Nucleus accumbens (tissue), 56 donors: ENCODE measurements at regions not wholly inside any gene's neighbourhood (a gene's known extent, or its start where the extent isn't known, plus 50 kb on each side); places are given as distances from the start of the nearest gene placed in this dataset.

Source experiments
- DNase-seq, 56 donors: peaks; one replicate each; lab custom pipeline; 2025; lab: John Stamatoyannopoulos, UW

DNA sequence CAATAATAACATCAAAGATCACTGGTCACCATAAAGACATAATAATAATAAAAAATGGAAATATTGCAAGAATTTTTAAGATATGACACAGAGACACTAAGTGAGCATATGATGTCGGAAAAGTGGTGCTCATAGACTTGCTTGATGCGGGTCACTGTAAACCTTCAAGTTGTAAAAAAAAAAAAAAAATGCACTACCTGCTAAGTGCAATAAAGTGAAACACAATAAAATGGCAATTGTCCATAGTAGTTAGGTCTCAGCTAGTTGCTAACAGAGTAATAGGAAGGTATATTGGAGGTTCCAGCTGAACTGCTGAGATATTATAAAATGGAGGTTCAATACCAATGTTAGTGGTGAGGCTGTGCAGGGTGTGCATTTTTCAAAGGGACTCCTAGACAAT, 146.6 kb upstream of the MRPS22 start:
- no peak for DNase-seq

DNA sequence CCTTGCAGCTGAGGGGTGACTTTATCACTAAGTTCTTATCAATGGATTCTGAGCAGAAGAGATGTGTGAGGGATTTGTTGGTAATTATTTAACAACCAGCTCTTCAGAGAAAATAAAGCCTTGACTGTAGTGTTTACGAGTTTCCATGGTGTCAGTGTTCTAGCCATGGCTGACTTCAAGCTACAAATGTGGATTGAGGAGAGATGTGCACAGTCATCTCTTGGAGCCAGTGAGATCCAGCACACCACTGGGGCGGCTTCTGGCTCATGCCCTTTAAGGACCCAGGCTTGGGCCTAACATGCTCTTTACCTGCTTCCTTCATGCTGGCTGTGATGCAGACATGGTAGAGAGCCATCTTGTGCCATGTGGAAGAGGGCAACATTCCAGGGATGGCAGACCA, 145.6 kb upstream of the MRPS22 start:
- DNase-seq: no peak

DNA sequence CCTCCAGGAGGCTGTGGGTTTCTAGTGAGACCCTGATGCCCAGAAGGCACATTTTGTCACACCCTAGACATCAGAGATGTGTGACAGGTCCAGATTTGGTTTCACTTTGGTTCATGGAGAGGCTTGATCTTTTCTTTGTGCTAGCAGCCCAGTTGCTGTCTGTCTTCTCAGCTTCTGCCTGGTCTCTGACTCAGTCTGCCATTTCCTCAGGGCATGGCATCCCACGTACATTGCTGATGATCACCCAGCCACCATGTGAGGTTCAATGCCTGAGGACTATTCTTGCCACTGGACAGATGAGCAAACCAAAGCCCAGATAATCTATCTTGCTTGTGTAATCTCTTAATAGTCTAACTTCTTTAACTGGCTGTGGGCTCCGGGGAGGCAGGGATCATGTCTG, 144.9 kb upstream of the MRPS22 start:
- DNase-seq: no peak

DNA sequence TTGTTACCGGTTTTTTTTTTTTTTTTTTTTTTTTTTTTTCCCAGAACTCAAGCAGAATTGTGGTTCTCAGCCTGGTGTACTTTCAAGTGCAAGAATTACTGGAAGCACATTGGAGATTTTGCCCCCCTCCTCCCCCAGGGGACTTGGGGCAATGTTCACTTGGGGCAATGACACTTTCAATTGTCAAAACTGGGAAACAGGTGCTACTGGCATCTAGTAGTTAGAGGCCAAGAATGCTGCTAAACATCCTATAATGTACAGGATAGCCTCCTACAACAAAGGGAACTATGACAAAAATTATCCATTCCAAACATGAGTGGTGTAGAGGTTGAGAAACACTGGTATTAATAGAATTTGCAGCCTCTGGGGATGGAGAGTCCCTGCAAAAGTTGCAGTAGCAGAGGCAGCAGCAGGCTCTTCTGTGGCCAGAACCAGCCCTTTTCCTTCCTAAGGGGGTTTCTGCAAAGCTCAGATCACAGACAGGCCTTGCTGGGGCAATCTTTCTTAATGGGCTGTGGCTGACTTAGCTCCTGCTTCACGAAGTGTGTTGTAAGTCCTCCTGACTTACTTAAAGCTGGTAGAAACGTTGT, 144.3 kb upstream of the MRPS22 start:
- DNase-seq: no peak

DNA sequence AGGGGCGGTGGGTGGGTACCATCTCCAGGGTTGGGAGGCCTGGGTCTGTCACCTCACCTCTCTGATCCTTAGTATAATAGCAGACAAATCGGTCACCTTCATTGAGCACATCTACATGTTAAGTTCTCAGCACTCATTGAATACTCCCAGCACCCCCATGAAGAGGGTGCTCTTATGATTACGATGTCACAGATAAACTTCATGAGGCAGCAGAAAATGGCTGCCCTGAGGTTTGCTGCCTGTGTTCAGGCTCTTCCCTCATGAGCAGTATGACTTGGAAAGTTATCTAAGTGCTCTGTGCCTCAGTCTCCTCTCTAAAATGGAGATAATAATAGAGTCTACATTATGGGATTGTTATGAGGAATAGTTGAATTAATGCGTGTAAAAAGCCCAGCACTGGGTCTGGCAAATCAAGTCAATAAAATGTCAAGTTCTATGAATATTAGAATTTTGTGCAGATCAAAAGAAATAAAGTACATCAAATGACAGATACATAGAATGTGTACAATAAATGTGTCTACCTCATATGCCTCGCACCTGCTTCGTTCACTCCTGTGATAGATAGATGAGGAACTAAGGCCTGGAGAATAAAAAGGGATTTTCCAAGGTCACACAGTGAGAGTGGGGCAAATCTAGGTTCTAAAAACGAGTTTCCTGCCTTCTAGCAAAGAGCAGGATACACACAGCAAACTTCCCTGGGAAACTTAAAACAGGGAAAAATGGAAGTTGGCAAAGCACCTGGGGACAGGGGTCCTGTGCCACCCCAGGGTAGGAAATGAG, 142.2 kb upstream of the MRPS22 start:
- no peak for DNase-seq

DNA sequence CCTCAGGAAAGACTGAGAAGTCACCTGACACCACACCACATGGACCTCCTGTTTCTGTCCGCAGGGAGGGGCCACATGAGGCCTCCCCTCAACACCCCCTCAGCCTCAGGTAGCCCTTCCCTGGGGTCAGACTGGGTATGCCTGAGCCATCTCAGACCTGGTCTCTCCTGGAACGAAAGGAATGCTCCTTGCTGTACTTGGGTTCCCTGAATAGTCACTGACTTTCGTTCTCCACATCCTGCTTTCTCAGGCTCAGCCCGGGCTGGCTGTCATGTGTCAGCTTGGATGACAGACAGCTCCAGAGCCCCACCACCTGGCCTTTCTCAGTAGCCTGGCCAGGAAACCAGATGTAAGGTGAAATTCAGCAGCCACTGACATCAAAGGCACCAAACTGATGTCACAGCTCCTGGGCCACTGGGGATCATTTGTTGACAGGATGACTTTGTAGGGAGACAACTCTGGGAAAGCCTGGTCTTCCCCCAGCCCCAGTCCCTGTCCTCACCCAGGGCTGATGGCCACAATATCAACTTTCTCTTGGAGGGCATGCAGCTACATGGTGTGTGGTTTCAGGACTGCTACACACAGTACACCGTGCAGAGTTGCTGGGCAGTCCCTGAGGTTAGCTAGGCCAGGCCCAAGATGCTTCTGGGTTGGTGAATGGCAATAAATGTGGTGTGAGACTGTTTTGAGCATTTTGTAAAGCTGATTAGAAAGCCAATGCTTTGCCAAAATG, 141.4 kb upstream of the MRPS22 start:
- DNase-seq: peak in 29 of 56 donors; percentile 4 to 46 (median 18)

DNA sequence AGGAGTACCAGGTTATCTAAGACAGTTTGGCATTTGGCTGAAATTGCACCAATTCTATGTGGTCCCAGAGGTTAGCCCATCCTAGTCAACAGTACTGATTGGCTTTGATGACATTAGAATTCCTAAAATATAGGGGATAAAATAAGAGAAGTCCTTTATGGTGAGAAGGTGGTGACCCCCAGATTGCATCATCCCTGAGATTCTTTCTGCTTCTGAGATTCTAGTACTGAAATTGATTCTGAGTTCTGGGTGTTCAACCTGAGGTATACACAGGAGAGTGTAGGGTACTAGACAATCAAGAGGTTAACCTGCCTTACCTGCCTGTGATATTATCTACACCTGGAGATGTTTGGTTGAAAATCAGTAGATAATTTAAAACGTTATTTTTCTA, 140.9 kb upstream of the MRPS22 start:
- no peak for DNase-seq

DNA sequence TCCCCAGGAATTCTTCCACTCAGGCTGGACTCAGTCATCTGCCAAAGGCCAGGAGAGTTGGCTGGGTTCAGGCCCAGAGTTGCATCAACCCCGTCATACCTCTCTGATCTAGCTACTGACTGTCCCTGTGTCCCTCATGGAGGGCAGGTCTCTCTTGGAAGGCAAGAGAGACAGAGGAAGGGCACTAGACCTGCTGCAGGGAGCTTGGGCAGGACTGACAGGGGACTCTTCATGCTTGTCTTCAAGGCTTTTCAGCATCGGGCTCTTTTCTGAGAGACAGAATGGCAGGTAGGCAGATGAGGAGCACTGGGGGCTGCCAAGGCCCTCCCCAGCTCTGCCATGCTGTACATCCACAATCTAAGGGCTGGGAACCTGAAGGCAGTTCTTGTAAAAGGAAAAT, 140.1 kb upstream of the MRPS22 start:
- no peak for DNase-seq

DNA sequence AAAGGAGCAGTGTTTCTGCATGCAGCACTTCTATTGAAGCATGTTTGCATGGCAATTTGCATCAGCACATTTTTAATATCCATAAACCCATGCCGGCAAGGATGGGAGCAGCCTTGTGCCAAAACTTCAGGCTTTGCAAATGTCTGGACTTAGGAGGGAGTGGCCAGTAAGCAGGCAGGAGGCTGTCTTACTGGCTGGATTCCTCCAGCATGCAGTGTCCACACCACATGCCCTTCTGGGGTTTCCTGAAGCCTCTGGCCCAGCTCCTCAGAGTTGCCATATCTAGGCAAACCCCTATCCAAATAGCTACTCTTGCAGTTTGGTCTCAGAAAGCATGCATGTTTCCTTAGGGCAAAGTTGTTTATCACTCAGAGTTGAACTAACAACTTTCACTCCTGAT, 139.1 kb upstream of the MRPS22 start:
- DNase-seq: no peak

DNA sequence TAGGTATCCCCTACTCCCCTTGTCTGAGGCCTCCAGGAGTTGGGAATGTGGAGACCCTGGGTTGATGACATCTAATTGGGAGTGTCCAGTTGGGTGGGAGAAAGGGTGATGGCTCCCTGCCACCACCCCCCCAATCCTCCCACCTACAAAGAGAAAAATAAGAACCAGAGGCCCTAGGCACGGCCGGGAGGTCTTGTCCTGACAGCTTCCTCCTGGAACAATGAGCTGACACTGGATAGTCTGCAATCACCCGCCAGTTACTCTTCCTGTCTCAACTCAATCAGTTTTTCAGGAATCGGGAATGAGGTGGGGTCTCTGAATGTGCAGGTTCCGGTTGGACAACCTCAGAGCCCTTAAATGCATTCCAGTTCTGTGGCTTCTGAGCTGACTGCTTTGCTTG, 129.9 kb upstream of the MRPS22 start:
- DNase-seq: no peak

DNA sequence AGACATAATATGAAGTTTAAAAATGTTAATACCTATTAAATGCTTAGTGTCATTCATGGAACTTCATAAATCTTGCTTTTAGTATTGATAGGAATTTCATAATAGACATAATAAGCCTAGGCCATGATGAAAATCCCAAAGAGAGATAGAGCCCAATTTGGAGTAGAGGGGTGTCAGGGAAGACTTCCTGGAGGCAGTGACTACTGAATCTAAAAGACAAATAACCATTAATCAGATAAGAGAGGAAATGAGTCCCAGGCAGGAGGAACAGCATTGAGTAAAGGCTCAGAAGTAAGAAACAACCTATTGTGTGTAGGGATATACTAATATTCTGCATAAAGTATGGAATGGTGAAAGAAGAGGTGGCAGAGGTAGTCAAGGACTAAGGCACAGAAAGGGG, 126.9 kb upstream of the MRPS22 start:
- DNase-seq: no peak

DNA sequence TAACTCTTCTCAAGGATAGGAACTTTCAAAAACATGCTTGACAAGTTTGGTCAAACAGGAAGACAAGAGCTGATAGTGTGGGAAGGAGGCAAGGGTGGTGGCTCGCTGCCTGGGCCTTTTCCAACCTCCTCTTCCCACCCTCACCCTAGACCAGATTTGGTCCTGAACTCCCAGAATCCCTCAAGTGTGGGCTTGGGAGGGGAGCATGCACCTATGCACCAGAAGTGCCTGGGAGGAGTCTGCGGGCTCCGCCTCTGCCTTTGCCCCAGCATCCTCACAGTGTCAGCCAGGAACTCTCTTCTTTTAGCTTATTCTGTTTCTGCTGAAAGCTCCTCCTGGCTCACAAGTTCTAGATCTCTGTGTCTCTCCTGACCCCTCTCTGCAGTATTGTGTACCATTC, 126.2 kb upstream of the MRPS22 start:
- no peak for DNase-seq

DNA sequence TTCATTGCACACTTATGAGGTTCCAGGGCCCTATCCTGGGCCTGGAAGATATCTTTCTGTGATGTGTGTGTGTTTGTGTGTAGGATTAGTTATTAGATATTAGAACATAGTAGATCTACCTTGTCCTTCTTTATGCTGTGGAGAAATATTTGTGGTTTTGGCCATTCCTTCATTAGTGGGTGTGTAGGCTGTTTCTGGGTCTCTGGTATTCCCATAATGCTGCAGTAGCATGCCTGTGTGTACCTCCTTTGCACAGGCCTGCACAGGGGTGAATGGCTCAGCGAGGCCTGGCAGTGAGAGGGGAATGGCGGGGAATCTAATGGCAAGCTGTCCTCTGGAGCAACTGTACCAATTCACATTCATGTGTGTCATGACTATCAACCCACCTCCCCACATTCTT, 125.8 kb upstream of the MRPS22 start:
- no peak for DNase-seq

DNA sequence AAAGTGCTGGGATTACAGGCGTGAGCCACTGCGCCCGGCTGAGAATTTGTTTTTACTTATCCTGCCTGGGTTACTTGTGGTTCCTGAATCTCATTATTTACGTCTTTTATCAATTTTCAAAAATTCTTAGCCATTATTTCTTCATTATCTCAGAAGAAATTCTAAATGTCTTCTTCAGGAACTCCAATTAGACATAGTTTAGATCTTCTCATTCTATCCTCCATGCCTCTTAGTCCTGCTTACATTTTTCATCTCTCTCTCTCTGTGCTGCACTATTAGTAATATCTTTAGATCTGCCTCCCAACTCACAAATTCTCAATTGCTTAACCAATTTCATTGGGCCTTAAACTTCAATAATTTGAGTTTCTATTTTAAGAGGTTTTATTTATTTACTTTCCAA, 124.4 kb upstream of the MRPS22 start:
- DNase-seq: no peak

DNA sequence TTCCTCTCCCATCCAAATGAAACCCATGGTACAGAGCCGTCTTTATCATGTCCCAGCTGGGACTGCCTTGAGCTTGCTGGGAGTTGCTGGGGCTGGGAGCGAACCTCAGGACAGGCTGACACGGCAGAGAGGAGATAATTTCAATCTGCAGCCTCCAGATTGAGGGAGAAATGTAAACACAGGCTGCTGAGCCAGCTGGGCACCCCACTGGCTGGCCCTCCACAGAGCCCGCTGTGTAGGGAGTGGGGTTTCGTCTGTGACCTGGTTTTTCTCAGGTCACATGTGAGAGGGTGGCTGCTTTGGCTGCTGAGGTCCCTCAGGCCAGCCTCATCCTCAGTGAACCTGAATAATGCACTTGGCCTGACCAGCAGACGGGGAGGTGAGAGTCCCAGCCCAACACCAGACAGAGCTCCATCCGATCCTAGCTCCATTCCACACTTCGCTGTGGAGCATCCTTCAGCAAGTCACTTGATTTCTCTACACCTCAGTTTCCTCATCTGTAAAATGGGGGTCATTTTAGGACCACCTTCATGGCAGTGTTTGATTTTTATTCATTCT, 121.6 kb upstream of the MRPS22 start:
- DNase-seq: no peak

DNA sequence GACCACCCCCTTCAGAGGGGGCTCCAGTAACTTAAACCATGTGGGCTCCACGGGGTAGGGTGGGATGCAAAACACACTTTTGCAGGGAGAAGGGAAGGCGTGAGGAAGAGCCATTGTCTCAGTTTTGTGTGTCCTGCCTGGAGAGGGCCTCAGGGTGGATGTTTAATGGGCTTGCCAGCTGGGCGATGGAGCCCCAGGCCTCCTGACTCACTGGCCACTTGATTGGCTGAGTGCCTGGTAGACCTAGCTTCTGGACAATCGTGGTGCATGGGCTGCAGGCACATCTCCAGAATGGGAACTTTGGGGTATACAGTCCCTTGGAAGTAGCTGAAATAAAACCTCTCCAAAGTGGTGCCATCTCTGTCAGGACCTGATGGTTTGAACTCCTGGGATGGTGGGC, 118.3 kb upstream of the MRPS22 start:
- no peak for DNase-seq

DNA sequence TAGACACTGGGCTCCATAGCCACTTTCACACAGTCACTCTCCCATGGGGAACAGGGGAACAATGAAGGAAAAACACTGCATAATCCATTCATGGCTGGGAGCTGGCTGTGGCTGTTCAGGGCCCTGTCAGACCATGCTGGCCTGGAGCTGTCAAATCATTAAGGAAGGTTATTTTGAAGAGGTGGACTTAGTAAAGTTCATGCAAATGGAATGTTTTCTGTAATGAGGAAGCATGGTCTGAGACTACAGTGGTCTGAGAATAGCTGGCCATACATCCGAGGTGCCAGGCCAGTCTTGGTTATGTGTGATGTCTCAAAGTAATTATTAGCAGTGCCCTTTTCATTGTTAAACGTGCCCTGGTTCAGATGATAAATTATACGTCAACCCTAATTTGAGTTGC, 117.1 kb upstream of the MRPS22 start:
- DNase-seq: no peak

DNA sequence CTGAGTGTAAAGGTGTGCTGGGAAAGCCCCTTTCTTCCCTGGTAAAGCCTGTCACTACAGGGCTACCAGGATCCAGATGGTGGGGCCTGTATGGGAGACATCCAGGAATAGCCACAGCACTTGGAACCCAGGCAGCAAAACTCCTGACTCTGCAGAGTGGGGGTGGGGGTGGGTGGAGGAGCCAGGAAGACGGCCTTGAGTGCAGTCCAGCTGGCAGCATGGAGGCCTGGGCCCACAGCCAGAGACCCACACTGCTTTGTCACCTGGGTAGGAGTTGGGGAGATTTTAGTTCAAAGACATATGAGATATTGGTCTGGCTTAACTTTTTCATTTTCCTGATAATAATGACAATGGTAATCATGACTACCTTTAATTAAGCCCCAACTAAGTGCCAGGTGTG, 116.7 kb upstream of the MRPS22 start:
- peak in 13 of 56 donors; percentile 1 to 35 (median 9) for DNase-seq

DNA sequence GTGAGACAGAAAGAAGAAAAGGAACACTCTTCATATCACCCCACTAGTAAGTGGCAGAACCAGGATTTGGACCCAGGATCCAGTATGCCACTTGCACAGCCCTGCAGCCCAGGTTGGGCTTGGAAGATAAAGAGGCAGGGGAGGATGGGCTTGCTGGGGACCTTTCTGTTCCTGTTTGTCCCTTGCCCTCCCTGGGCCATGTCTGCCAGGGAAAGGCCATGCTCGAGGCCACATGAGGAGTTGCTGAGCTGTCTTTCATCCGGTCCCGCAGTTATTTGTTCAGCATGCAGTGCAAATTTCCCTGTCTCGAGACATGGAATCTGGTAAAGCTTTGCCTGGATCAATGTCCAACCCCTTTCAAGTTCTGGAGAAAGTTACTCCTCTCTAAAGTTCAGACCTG, 116.0 kb upstream of the MRPS22 start:
- no peak for DNase-seq

DNA sequence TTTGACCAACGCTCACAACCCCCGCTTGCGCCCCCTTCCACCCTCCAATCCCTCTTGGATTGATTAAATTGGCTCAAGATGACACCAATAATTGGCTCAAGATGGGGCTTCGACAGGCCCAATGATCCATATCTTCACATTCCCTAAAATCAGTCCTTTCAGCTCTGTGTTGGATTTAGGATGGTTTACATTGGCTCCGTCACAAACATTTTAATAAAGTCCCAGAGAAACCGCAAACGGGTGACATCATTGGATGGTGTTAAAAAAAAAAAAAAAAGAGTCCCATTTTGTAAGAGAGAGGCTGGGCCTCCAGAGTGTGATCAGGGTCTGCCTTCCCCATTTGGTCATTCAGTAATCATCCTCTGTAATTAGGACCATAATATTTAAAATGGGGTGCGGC, 113.4 kb upstream of the MRPS22 start:
- no peak for DNase-seq

DNA sequence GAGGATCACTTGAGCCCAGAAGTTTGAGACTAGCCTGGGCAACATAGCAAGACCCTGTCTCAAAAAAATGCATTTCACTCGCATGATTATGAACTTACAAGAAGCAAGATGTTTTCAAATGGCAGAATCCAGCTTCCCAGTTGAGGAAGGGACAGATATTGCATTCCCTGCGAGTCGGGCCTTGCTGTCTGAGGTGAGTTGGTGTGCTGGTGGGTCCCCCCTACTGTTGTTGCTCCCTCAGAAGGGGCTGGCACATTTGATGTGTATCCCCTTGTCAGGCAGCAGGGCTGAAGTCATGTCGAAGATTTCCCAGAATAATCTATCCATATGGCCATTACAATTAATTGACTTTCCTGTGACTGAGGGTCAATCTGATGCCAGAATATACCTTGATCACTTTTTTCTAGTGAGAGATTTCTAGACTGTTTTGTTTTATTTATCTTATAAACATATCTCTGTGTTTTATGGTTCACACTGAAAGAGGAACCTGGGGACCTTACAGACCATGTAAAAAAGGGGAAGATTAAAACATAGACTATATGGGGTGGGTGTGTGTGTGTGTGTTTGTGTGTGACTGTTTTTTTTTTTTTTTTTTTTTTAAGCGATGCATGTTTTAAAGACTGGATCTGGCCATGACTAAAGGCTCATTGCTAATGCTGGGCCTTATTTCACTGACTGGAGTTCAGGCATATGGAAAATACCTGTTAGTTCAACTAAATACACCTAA, 112.1 kb upstream of the MRPS22 start:
- DNase-seq: no peak
